ENCODE measurements at regions not wholly inside any gene's neighbourhood (a gene's known extent, or its start where the extent isn't known, plus 50 kb on each side); places are given as distances from the start of the nearest gene placed in this dataset.

- peaks cover 29% of the 10 kb centered on the region for H3K4me1 ChIP-seq (ENCODE audit: control insufficient read depth, insufficient read depth, low read length)
- in situ Hi-C loops (cut with HindIII; ENCODE audit: low pct_unique_long_range_greater_than_20kb, low sequenced_read_pairs), result no loop called here
- H3K27me3 ChIP-seq (ENCODE audit: control insufficient read depth, insufficient read depth, low read length), result no peaks in the 10 kb centered on the region
- intact Hi-C loops (cut with micrococcal nuclease; ENCODE audit: unreplicated experiment), result no loop called here
- H3K27ac ChIP-seq (ENCODE audit: low read length), result no peak overlapping the region
- no TSS peak for BruUV-seq (replicated peaks)
- no peak for TF ChIP-seq REST (IDR thresholded peaks at IDR 0.05; ENCODE audit: insufficient read depth in 1 of 2, low read depth in 2 of 2, low read length in 1 of 2)
- no peak for TF ChIP-seq SIN3A (IDR thresholded peaks at IDR 0.05; ENCODE audit: borderline replicate concordance, insufficient read depth, low read depth, low read length)
- TF ChIP-seq TCF7L2 (IDR thresholded peaks at IDR 0.05; ENCODE audit: low read depth, low read length), result no peak
- TF ChIP-seq POLR2AphosphoS5 (IDR thresholded peaks at IDR 0.05; ENCODE audit: low read depth, low read length), result no peak
- TF ChIP-seq CTCF (IDR thresholded peaks at IDR 0.05), result no peak
- ChIA-PET CTCF (no interaction called here), POLR2A (no interaction called here)
- H3K9me3 ChIP-seq (ENCODE audit: control insufficient read depth, insufficient read depth, low read depth, low read length), result peaks cover 23% of the 10 kb centered on the region
- no peak overlapping the region for H3K4me3 ChIP-seq (ENCODE audit: low read depth in 2 of 2, low read length in 2 of 2)
- no peaks in the 10 kb centered on the region for H3K36me3 ChIP-seq (ENCODE audit: control insufficient read depth, insufficient read depth, low read length)
- DNase-seq (ENCODE audit: low read depth, low spot score) (no peak), ATAC-seq (no peak)
Observed at GRCh38 chr14:50020184-50020583, 96.2 kb downstream of the VCPKMT start.

GRCh38 chr14:50020799-50021198 lies 95.6 kb downstream of the VCPKMT start:
- no peaks in the 10 kb centered on the region for H3K36me3 ChIP-seq (ENCODE audit: control insufficient read depth, insufficient read depth, low read length)
- intact Hi-C loops (cut with micrococcal nuclease; ENCODE audit: unreplicated experiment) (no loop called here), in situ Hi-C loops (cut with HindIII; ENCODE audit: low pct_unique_long_range_greater_than_20kb, low sequenced_read_pairs) (no loop called here)
- DNase-seq (ENCODE audit: low read depth, low spot score) (no peak), ATAC-seq (no peak)
- no TSS peak for BruUV-seq (replicated peaks)
- H3K27ac ChIP-seq (ENCODE audit: low read length), result no peak overlapping the region
- H3K9me3 ChIP-seq (ENCODE audit: control insufficient read depth, insufficient read depth, low read depth, low read length), result peaks cover 27% of the 10 kb centered on the region
- TF ChIP-seq SIN3A (IDR thresholded peaks at IDR 0.05; ENCODE audit: borderline replicate concordance, insufficient read depth, low read depth, low read length) (no peak), REST (IDR thresholded peaks at IDR 0.05; ENCODE audit: insufficient read depth in 1 of 2, low read depth in 2 of 2, low read length in 1 of 2) (no peak), CTCF (IDR thresholded peaks at IDR 0.05) (no peak), TCF7L2 (IDR thresholded peaks at IDR 0.05; ENCODE audit: low read depth, low read length) (no peak), POLR2AphosphoS5 (IDR thresholded peaks at IDR 0.05; ENCODE audit: low read depth, low read length) (no peak)
- POLR2A ChIA-PET, result no interaction called here
- no peaks in the 10 kb centered on the region for H3K27me3 ChIP-seq (ENCODE audit: control insufficient read depth, insufficient read depth, low read length)
- H3K4me3 ChIP-seq (ENCODE audit: low read depth in 2 of 2, low read length in 2 of 2), result no peak overlapping the region
- peaks cover 29% of the 10 kb centered on the region for H3K4me1 ChIP-seq (ENCODE audit: control insufficient read depth, insufficient read depth, low read length)
- CTCF ChIA-PET, result interaction anchor here (0.6 kb wide), 1 partner anchor 78 kb away, joined by 3 read pairs; no protein-coding TSS in a partner anchor

Data from Panc1 (cell line).